HepG2 (cell line): ENCODE measurements at regions not wholly inside any gene's neighbourhood (a gene's known extent, or its start where the extent isn't known, plus 50 kb on each side); places are given as distances from the start of the nearest gene placed in this dataset.

Source experiments
- ATAC-seq: fragments of 200-7000 bp; cut with Tn5 transposase; 3 replicates; pipeline ENCODE4 v1.9.1; 2020; ENCODE audit warnings: mild to moderate bottlenecking, moderate library complexity
- BruUV-seq: library from RNA; stranded (reverse); fragments of 400-500 nt; replicated peaks from 2 replicates; lab custom pipeline; 2021; lab: Mats Ljungman, UMichigan
- CTCF ChIA-PET: fragments of 300-600 bp; formaldehyde crosslinking; extraction: SDS; loops from one replicate; lab custom pipeline; 2021; ENCODE audit warnings: low total read pairs, inconsistent platforms, low intra/inter-chr PET ratio; lab: Yijun Ruan, JAX
- POLR2A ChIA-PET: fragments of 350-600 bp; sonication (Branson Sonifier 250); formaldehyde crosslinking; loops from one replicate; lab custom pipeline; 2020; ENCODE audit warnings: antibody characterized with exemption, inconsistent platforms; lab: Yijun Ruan, JAX
- DNase-seq: peaks from one replicate; pipeline ENCODE4 v3.0.0-alpha.2; 2015; ENCODE audit warnings: low spot score
- FAIRE-seq: peaks from 3 replicates; lab custom pipeline; 2011; peaks lifted over from hg19 to GRCh38; lab: Jason Lieb, UNC
- H2AFZ ChIP-seq: one replicate; pipeline ENCODE4 v1.6.1; 2011; ENCODE audit warnings: low read length, inconsistent platforms
- H3K27ac ChIP-seq: fragments of 300-600 bp; 3 replicates; pipeline ENCODE4 v1.8.0; 2011; ENCODE audit warnings: mixed run types, mild to moderate bottlenecking, mixed read lengths, low read length, inconsistent platforms; ENCODE audit not compliant: insufficient read depth; ENCODE audit errors: extremely low read length
- H3K27me3 ChIP-seq, 2 experiments: fragments of 200-600 bp in 1 of 2; 2 replicates in 1 of 2; 3 replicates in 1 of 2; pipeline versions ENCODE4 v1.6.0 to v1.8.0; 2011; ENCODE audit warnings: low read length in 2 of 2, mild to moderate bottlenecking in 2 of 2, moderate library complexity in 2 of 2, inconsistent platforms in 1 of 2; ENCODE audit not compliant: insufficient read depth in 2 of 2, control insufficient read depth in 1 of 2
- H3K36me3 ChIP-seq, 2 experiments: fragments of 200-600 bp in 1 of 2; replicated peaks in 1 of 2; 2 replicates in 1 of 2; 3 replicates in 1 of 2; pipeline versions ENCODE4 v1.5.1 to v1.8.0; 2011; ENCODE audit warnings: low read length in 2 of 2, inconsistent platforms in 1 of 2; ENCODE audit not compliant: insufficient read depth in 2 of 2, control insufficient read depth in 1 of 2
- H3K4me1 ChIP-seq: 2 replicates; pipeline ENCODE4 v1.5.1; 2012; ENCODE audit warnings: low read length, inconsistent platforms; ENCODE audit not compliant: insufficient read depth
- H3K4me2 ChIP-seq: 2 replicates; pipeline ENCODE4 v1.6.0; 2011; ENCODE audit warnings: low read depth, low read length, inconsistent platforms
- H3K4me3 ChIP-seq, 3 experiments: fragments of 200-600 bp in 1 of 3; sonication (generic), shearing (Covaris generic) in 1 of 3; replicated peaks in 1 of 3; 2 replicates each; pipeline ENCODE4 v1.5.1; 2011 to 2016; ENCODE audit warnings: low read length in 3 of 3, inconsistent platforms in 2 of 3, low read depth in 2 of 3, mild to moderate bottlenecking in 2 of 3, control low read depth in 1 of 3, mixed read lengths in 1 of 3; ENCODE audit not compliant: insufficient read depth in 1 of 3
- H3K79me2 ChIP-seq: one replicate; pipeline ENCODE4 v1.6.1; 2011; ENCODE audit warnings: low read length, inconsistent platforms; ENCODE audit not compliant: insufficient read depth
- H3K9ac ChIP-seq: 2 replicates; pipeline ENCODE4 v1.6.0; 2011; ENCODE audit warnings: mild to moderate bottlenecking, low read depth, low read length, inconsistent platforms; ENCODE audit not compliant: insufficient read depth
- H3K9me3 ChIP-seq: 2 replicates; pipeline ENCODE4 v1.5.1; 2012; ENCODE audit warnings: mild to moderate bottlenecking, low read length
- H4K20me1 ChIP-seq: 2 replicates; pipeline ENCODE4 v1.6.0; 2011; ENCODE audit warnings: inconsistent platforms, mild to moderate bottlenecking, low read length, moderate library complexity; ENCODE audit not compliant: insufficient read depth
- KMT2A ChIP-seq: sonication (generic); formaldehyde crosslinking; IDR thresholded peaks from 2 replicates; pipeline ENCODE4 v1.4.0; 2020; ENCODE audit warnings: missing genetic modification reagents
- MZF1 ChIP-seq: sonication (generic); formaldehyde crosslinking; IDR thresholded peaks from 2 replicates; pipeline ENCODE4 v1.8.1; 2023; ENCODE audit warnings: mild to moderate bottlenecking, missing genetic modification reagents, borderline replicate concordance
- NCOA5 ChIP-seq: sonication (generic); formaldehyde crosslinking; IDR thresholded peaks from 2 replicates; pipeline ENCODE4 v1.4.0; 2020; ENCODE audit warnings: missing genetic modification reagents
- NFIC ChIP-seq: IDR thresholded peaks from 2 replicates; pipeline ENCODE4 v1.6.1; 2012; ENCODE audit warnings: mild to moderate bottlenecking, low read length, inconsistent platforms
- SOX6 ChIP-seq, 2 experiments: fragments of 450-650 bp in 1 of 2; sonication (generic) in 1 of 2; formaldehyde crosslinking in 1 of 2; IDR thresholded peaks; 2 replicates each; pipeline versions ENCODE4 v1.4.0 to v1.6.1; 2017 to 2020; ENCODE audit warnings: antibody characterized with exemption in 1 of 2, mild to moderate bottlenecking in 1 of 2, missing genetic modification reagents in 1 of 2
- ZBTB40 ChIP-seq, 2 experiments: fragments of 450-650 bp in 1 of 2; sonication (generic) in 1 of 2; formaldehyde crosslinking in 1 of 2; IDR thresholded peaks; 2 replicates each; pipeline versions ENCODE4 v1.6.1 to v1.8.0; 2016 to 2022; ENCODE audit warnings: antibody characterized with exemption in 1 of 2, mild to moderate bottlenecking in 1 of 2, missing genetic modification reagents in 1 of 2
- ZFP36 ChIP-seq: fragments of 150-350 bp; IDR thresholded peaks from 2 replicates; pipeline ENCODE4 v1.6.1; 2018; ENCODE audit warnings: borderline replicate concordance, low read length, low read depth; ENCODE audit not compliant: partially characterized antibody
- ZNF580 ChIP-seq: IDR thresholded peaks from 2 replicates; pipeline ENCODE4 v1.6.1; 2016; ENCODE audit warnings: low read depth, borderline replicate concordance
- WGBS: methylation state at CpG from one replicate; pipeline ENCODE4 v1.1.6; 2017; ENCODE audit warnings: low lambda C conversion rate; 5-methylcytosine and 5-hydroxymethylcytosine counted together
- in situ Hi-C: cut with HindIII; loops from 2 replicates; pipeline ENCODE4 v1.10.0; 2017; ENCODE audit warnings: low pct_unique_long_range_greater_than_20kb; ENCODE audit not compliant: extremely low pct_ligation_motif_present
- intact Hi-C: fragments of 100-400 bp; cut with micrococcal nuclease; formaldehyde crosslinking; loops from one replicate; pipeline ENCODE4 v1.10.0; 2022; ENCODE audit not compliant: unreplicated experiment
- TF ChIP-seq, protein P1 (sequence below): IDR thresholded peaks from 2 replicates; pipeline ENCODE4 v1.6.1; 2016; ENCODE audit warnings: missing compliant biosample characterization, missing genetic modification reagents, borderline replicate concordance

DNA sequence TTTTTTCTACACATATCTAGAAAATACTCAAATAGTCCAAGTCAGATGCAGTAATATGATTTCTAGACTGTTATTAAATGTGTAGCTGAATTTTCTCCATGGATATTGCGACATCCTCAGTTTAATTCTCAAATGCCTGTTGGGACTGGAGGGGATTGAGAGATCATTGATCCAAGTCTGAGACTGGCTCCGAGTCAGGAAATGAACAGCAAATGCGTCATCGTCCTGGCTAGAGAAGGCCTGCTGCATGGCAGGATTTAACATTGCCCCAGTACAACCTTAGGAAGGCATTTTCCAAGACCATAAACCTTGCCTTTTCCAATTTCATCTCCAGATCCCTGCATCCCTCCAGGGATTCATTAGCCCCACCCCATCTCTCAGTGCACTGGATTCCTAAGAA, 56.6 kb upstream of the SLC6A14 start (continued):
- TF ChIP-seq, protein P1, sequence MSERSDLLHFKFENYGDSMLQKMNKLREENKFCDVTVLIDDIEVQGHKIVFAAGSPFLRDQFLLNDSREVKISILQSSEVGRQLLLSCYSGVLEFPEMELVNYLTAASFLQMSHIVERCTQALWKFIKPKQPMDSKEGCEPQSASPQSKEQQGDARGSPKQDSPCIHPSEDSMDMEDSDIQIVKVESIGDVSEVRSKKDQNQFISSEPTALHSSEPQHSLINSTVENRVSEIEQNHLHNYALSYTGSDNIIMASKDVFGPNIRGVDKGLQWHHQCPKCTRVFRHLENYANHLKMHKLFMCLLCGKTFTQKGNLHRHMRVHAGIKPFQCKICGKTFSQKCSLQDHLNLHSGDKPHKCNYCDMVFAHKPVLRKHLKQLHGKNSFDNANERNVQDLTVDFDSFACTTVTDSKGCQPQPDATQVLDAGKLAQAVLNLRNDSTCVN (CRISPR knock-in tag) = no peak

DNA sequence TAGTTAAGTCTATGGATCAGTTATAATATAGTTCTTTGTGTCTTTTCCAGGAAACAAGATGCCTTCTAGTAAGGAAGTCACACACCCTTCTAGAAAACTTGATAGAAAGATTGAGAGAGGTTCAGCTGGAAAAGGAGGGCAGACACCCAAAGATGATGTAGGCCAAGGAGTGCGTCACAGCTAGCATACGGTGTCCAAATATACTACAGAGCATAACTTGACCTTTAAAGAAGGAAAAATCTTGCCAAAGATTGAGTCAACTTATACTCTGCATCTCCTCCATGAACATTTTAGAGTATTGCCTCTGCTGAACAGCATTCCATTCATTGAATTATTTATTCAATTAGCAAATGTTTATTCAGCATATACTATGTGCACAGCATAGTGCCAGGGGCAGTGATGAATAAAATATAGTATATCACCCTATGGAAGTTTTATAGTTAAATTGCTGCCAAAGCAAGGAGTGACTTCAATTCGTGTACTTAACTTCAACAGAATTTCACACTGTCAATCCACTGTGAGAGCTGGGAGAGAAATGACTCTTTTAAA, 51.9 kb upstream of the SLC6A14 start:
- WGBS = 33% methylated on average over 3 of the region's 3 CpGs
- DNase-seq (no peak), FAIRE-seq (no peak), ATAC-seq (no peak)
- Histone ChIP-seq H3K27ac (no peak overlapping the region), H3K4me1 (no peaks in the 10 kb centered on the region), H3K9ac (no peak overlapping the region), H3K4me3 (no peak overlapping the region), H3K9me3 (no peaks in the 10 kb centered on the region), H2AFZ (no peak overlapping the region), H3K79me2 (no peaks in the 10 kb centered on the region), H3K27me3 (no peaks in the 10 kb centered on the region), H3K36me3 (no peaks in the 10 kb centered on the region), H3K4me2 (no peak overlapping the region), H4K20me1 (no peaks in the 10 kb centered on the region)
- intact Hi-C loops (no loop called here), in situ Hi-C loops (no loop called here)
- CTCF ChIA-PET = no interaction called here
- BruUV-seq = no TSS peak
- POLR2A ChIA-PET = no interaction called here
- TF ChIP-seq SOX6 (IDR thresholded peaks at IDR 0.05) (no peak), SOX6 (CRISPR knock-in tag; IDR thresholded peaks at IDR 0.05) (no peak), ZFP36 (no peak), ZBTB40 (IDR thresholded peaks at IDR 0.05) (no peak), ZBTB40 (CRISPR knock-in tag; IDR thresholded peaks at IDR 0.05) (no peak), KMT2A (no peak), ZNF580 (CRISPR knock-in tag) (no peak), NCOA5 (CRISPR knock-in tag) (no peak), NFIC (no peak), MZF1 (CRISPR knock-in tag) (no peak)
